B cell (primary cell): ENCODE measurements at regions not wholly inside any gene's neighbourhood (a gene's known extent, or its start where the extent isn't known, plus 50 kb on each side); places are given as distances from the start of the nearest gene placed in this dataset.

ENCODE experiments used
- ATAC-seq: fragments of 200-7000 bp; cut with Tn5 transposase; one replicate; pipeline ENCODE4 v1.10.0; 2021; ENCODE audit warnings: low read depth, mild to moderate bottlenecking, moderate number of reproducible peaks, moderate library complexity
- CTCF ChIA-PET: fragments of 350-600 bp; sonication (Branson Sonifier 250); formaldehyde crosslinking; loops from one replicate; lab custom pipeline; 2021; ENCODE audit warnings: antibody characterized with exemption, inconsistent platforms; lab: Charles Lee
- POLR2A ChIA-PET: fragments of 350-600 bp; sonication (Branson Sonifier 250); formaldehyde crosslinking; loops from one replicate; lab custom pipeline; 2021; ENCODE audit warnings: antibody characterized with exemption; lab: Charles Lee
- DNase-seq: peaks from one replicate; pipeline ENCODE4 v3.0.0; 2013
- H2AFZ ChIP-seq: 2 replicates; pipeline ENCODE4 v1.6.1; 2012; ENCODE audit warnings: mild to moderate bottlenecking, low read depth, low read length; ENCODE audit not compliant: insufficient read depth, poor library complexity, severe bottlenecking
- H3K27ac ChIP-seq, 2 donors: 1 replicate in 1 of 2; 2 replicates in 1 of 2; pipeline ENCODE4 v1.5.1; 2012 to 2013; ENCODE audit warnings: low read length in 2 of 2, mild to moderate bottlenecking in 2 of 2, moderate library complexity in 1 of 2
- H3K27me3 ChIP-seq, 4 experiments: fragments of 200-600 bp in 1 of 4; sonication (generic) in 1 of 4; replicated peaks in 1 of 4; 1 replicate in 2 of 4; 2 replicates in 2 of 4; pipeline versions ENCODE4 v1.6.1 to v1.7.0; 2013 to 2016; ENCODE audit warnings: low read length in 3 of 4, mild to moderate bottlenecking in 2 of 4, mixed read lengths in 1 of 4, moderate library complexity in 1 of 4; ENCODE audit not compliant: insufficient read depth in 4 of 4, control insufficient read depth in 3 of 4; ENCODE audit errors: control extremely low read depth in 1 of 4
- H3K36me3 ChIP-seq, 2 experiments: replicated peaks in 1 of 2; 1 replicate in 1 of 2; 2 replicates in 1 of 2; pipeline versions ENCODE4 v1.6.1 to v1.7.1; 2013; ENCODE audit warnings: low read length in 1 of 2; ENCODE audit not compliant: insufficient read depth in 2 of 2, control insufficient read depth in 1 of 2; ENCODE audit errors: control extremely low read depth in 1 of 2, extremely low read depth in 1 of 2
- H3K4me1 ChIP-seq, 2 donors: fragments of 200-600 bp in 1 of 2; sonication (generic) in 1 of 2; 1 replicate in 1 of 2; 2 replicates in 1 of 2; pipeline versions ENCODE4 v1.5.1 to v1.6.1; 2013 to 2017; ENCODE audit warnings: low read length in 2 of 2; ENCODE audit not compliant: control insufficient read depth in 2 of 2, insufficient read depth in 2 of 2
- H3K4me2 ChIP-seq: replicated peaks from 2 replicates; pipeline ENCODE3; 2012; ENCODE audit warnings: mild to moderate bottlenecking, low read depth, low read length; ENCODE audit not compliant: poor library complexity, severe bottlenecking
- H3K4me3 ChIP-seq, 5 experiments: fragments of 200-600 bp in 1 of 5; sonication (generic) in 1 of 5; 1 replicate in 3 of 5; 2 replicates in 2 of 5; pipeline versions ENCODE4 v1.5.1 to v1.7.0; 2011 to 2016; ENCODE audit warnings: low read length in 4 of 5, mild to moderate bottlenecking in 4 of 5, low read depth in 2 of 5, control low read depth in 1 of 5, moderate library complexity in 1 of 5; ENCODE audit not compliant: insufficient read depth in 1 of 5; ENCODE audit errors: control extremely low read depth in 1 of 5, extremely low read depth in 1 of 5
- H3K79me2 ChIP-seq: fragments of 200-600 bp; sonication (generic); one replicate; pipeline ENCODE4 v1.6.0; 2016; ENCODE audit warnings: low read length; ENCODE audit not compliant: control insufficient read depth, insufficient read depth
- H3K9ac ChIP-seq: fragments of 200-600 bp; sonication (generic); 2 replicates; pipeline ENCODE4 v1.6.1; 2017; ENCODE audit warnings: mild to moderate bottlenecking, low read length, moderate library complexity
- H3K9me3 ChIP-seq, 3 donors: one replicate each; pipeline versions ENCODE4 v1.6.1 to v1.7.1; 2013; ENCODE audit warnings: low read length in 2 of 3; ENCODE audit not compliant: control insufficient read depth in 2 of 3, insufficient read depth in 1 of 3; ENCODE audit errors: control extremely low read depth in 1 of 3
- H4K20me1 ChIP-seq: 2 replicates; pipeline ENCODE4 v1.6.0; 2012; ENCODE audit warnings: mild to moderate bottlenecking, low read length; ENCODE audit not compliant: insufficient read depth, control insufficient read depth, poor library complexity, severe bottlenecking
- H3K27ac Mint-ChIP-seq: one replicate; pipeline ENCODE4 v1.8.0; 2021; ENCODE audit warnings: mixed read lengths
- H3K27me3 Mint-ChIP-seq: one replicate; pipeline ENCODE4 v1.8.0; 2021; ENCODE audit warnings: mixed read lengths
- H3K4me1 Mint-ChIP-seq: one replicate; pipeline ENCODE4 v1.8.0; 2021; ENCODE audit warnings: mixed read lengths
- H3K4me3 Mint-ChIP-seq: one replicate; pipeline ENCODE4 v1.8.0; 2021; ENCODE audit warnings: mixed read lengths
- H3K9me3 Mint-ChIP-seq: one replicate; pipeline ENCODE4 v1.8.0; 2022; ENCODE audit warnings: mixed read lengths; ENCODE audit not compliant: insufficient read depth
- EZH2 ChIP-seq: IDR thresholded peaks from 2 replicates; pipeline ENCODE4 v1.6.1; 2012; ENCODE audit warnings: borderline replicate concordance, low read depth, mild to moderate bottlenecking, moderate library complexity, low read length; ENCODE audit not compliant: insufficient read depth, poor library complexity, severe bottlenecking
- WGBS: methylation state at CpG from one replicate; pipeline ENCODE4 v1.1.5; 2013; ENCODE audit warnings: missing lambda C conversion rate; ENCODE audit not compliant: insufficient coverage; 5-methylcytosine and 5-hydroxymethylcytosine counted together
- intact Hi-C: fragments of 100-400 bp; cut with micrococcal nuclease; formaldehyde crosslinking; loops from one replicate; pipeline ENCODE4 v1.10.0; 2022
- TF ChIP-seq, protein P1 (sequence below): fragments of 200-600 bp; IDR thresholded peaks from one replicate; pipeline ENCODE4 v1.8.0; 2022; ENCODE audit warnings: antibody characterized with exemption, mild to moderate bottlenecking

DNA sequence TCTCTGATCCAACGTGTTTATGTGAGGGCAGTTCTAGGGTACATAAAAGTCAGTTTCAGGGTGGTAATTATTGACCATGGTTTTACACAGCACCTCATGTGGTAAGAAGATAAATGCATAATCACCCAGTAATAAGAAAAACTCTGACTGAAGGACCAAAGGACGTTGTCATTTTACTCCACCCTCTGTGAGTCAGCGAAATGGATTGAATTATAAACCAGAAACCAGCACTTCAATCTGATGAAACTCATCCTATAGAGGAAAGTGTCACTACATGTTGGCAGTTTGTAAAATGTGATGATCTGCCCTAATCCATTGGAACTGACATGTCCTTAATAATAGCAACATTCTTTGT is 406.8 kb downstream of the KLF5 start:
- no peaks in the 10 kb centered on the region for H3K27me3 ChIP-seq
- H3K4me1 ChIP-seq, result no peaks in the 10 kb centered on the region
- intact Hi-C loops, result no loop called here
- H3K4me1 Mint-ChIP-seq, result no peaks in the 10 kb centered on the region
- no peaks in the 10 kb centered on the region for H3K79me2 ChIP-seq
- no peak overlapping the region for H2AFZ ChIP-seq
- no peaks in the 10 kb centered on the region for H3K36me3 ChIP-seq
- DNase-seq (no peak), ATAC-seq (no peak)
- no peak overlapping the region for H3K27ac Mint-ChIP-seq
- H3K9me3 ChIP-seq, result no peaks in the 10 kb centered on the region
- no peak overlapping the region for H3K4me3 Mint-ChIP-seq
- no peaks in the 10 kb centered on the region for H4K20me1 ChIP-seq
- peaks cover 3% of the 10 kb centered on the region for H3K9me3 Mint-ChIP-seq
- H3K27ac ChIP-seq, result no peak overlapping the region
- H3K9ac ChIP-seq, result no peak overlapping the region
- WGBS, result no CpG with 5 or more reads among the region's 3 CpGs
- no peak overlapping the region for H3K4me2 ChIP-seq
- ChIA-PET CTCF (no interaction called here), POLR2A (no interaction called here)
- TF ChIP-seq, protein P1, sequence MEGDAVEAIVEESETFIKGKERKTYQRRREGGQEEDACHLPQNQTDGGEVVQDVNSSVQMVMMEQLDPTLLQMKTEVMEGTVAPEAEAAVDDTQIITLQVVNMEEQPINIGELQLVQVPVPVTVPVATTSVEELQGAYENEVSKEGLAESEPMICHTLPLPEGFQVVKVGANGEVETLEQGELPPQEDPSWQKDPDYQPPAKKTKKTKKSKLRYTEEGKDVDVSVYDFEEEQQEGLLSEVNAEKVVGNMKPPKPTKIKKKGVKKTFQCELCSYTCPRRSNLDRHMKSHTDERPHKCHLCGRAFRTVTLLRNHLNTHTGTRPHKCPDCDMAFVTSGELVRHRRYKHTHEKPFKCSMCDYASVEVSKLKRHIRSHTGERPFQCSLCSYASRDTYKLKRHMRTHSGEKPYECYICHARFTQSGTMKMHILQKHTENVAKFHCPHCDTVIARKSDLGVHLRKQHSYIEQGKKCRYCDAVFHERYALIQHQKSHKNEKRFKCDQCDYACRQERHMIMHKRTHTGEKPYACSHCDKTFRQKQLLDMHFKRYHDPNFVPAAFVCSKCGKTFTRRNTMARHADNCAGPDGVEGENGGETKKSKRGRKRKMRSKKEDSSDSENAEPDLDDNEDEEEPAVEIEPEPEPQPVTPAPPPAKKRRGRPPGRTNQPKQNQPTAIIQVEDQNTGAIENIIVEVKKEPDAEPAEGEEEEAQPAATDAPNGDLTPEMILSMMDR, result no peak
- no peak for TF ChIP-seq EZH2
- no peaks in the 10 kb centered on the region for H3K27me3 Mint-ChIP-seq
- no peak overlapping the region for H3K4me3 ChIP-seq

DNA sequence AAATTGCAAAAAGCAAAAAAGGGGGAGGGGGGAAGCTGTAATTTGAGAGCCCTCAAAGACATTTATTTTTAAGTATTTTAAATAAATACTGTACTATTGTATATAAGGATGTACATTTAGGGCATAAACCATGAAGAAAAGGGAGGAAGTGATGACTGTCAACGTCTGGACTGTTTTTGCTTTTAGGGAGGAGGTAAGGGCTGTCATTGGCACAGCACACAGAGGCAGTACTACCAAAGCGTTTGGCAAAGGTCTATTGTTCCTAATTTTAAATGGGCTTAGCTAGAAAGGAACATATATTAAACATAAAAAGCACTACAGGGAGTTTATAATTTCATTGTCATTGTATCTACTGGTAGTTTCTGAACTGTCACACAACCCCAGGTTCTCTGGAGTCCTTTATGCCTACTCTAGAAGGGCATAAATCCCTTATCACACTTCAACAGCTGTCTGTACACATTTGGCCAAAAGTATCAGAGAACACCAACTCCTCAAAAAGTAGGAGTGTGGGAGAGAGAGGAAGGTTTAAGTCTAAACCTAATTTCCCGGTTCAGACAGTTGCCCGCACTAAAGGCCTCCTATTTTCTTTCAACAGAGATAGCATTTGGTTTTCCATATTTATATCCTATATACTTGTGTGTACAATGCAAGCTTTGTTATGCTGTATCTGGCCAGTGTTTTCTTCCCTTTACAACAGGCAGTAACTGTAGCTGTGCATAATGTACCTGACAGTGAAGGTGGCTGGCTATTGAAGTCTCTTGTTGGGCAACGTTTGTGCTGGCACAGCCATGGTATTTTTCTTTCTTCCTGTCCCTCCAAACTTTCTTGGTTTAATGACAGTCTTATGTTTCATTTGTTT is 406.2 kb downstream of the KLF5 start:
- no peaks in the 10 kb centered on the region for H3K4me1 ChIP-seq
- no peak overlapping the region for H3K9ac ChIP-seq
- TF ChIP-seq, protein P1, result no peak
- TF ChIP-seq EZH2, result no peak
- no peaks in the 10 kb centered on the region for H4K20me1 ChIP-seq
- H3K4me3 Mint-ChIP-seq, result no peak overlapping the region
- H3K4me3 ChIP-seq, result no peak overlapping the region
- H3K79me2 ChIP-seq, result no peaks in the 10 kb centered on the region
- no peak overlapping the region for H2AFZ ChIP-seq
- no peaks in the 10 kb centered on the region for H3K4me1 Mint-ChIP-seq
- peaks cover 3% of the 10 kb centered on the region for H3K9me3 Mint-ChIP-seq
- no peaks in the 10 kb centered on the region for H3K27me3 ChIP-seq
- intact Hi-C loops, result no loop called here
- no peaks in the 10 kb centered on the region for H3K27me3 Mint-ChIP-seq
- no peaks in the 10 kb centered on the region for H3K36me3 ChIP-seq
- H3K4me2 ChIP-seq, result no peak overlapping the region
- DNase-seq, result no peak
- no CpG with 5 or more reads among the region's 5 CpGs for WGBS
- H3K9me3 ChIP-seq, result no peaks in the 10 kb centered on the region
- POLR2A ChIA-PET, result no interaction called here
- H3K27ac ChIP-seq, result no peak overlapping the region
- ATAC-seq, result no peak
- CTCF ChIA-PET, result no interaction called here
- H3K27ac Mint-ChIP-seq, result no peak overlapping the region
